OCI-LY1 (cell line): ENCODE measurements at regions not wholly inside any gene's neighbourhood (a gene's known extent, or its start where the extent isn't known, plus 50 kb on each side); places are given as distances from the start of the nearest gene placed in this dataset.

ENCODE experiments used
- CTCF ChIP-seq: fragments of 200-600 bp; sonication (generic), shearing (Covaris generic); IDR thresholded peaks from 2 replicates; pipeline ENCODE4 v1.5.1; 2017; ENCODE audit warnings: mild to moderate bottlenecking, antibody characterized with exemption, low read length, moderate library complexity, mixed read lengths
- EZH2 ChIP-seq: fragments of 200-600 bp; sonication (generic), shearing (Covaris generic); IDR thresholded peaks from 2 replicates; pipeline ENCODE4 v1.8.0; 2017; ENCODE audit warnings: borderline replicate concordance, mixed run types, mild to moderate bottlenecking, antibody characterized with exemption, low read length, moderate library complexity, mixed read lengths

- TF ChIP-seq CTCF, result no peak
- TF ChIP-seq EZH2, result no peak
These were observed 52.3 kb upstream of the LSM6 start for GRCh38 chr4:146123231-146123630.
